ENCODE measurements at regions not wholly inside any gene's neighbourhood (a gene's known extent, or its start where the extent isn't known, plus 50 kb on each side); places are given as distances from the start of the nearest gene placed in this dataset.

DNA sequence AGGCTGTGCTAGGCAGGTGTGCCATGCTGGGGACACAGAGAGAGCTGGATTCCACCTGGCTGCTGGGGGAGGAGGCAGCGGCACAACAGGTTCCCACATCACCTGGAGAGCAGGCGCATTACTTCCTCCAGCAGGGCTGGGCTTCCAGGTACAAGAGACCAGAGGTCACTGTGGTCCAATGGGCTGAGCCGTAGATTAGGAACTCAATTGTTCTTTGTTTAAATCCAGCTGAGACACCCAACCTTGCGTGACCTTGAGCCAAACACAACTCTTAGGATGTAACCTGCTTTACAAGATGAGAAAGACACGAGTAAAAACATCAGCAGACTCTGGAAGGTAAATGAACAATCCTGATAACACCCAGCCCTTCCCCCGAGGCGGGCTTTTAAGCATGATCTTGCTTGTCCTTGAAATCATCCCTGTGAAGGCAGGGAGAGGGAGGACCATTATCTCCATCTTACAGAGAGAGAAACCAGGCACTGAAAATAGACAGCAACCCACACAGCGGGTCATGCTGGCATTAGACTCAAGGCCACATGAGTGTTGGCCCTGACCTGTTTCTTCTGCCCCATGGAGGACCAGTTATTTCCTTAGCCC, 216.5 kb upstream of the RREB1 start:
- no peak for DNase-seq (ENCODE audit: low spot score)

DNA sequence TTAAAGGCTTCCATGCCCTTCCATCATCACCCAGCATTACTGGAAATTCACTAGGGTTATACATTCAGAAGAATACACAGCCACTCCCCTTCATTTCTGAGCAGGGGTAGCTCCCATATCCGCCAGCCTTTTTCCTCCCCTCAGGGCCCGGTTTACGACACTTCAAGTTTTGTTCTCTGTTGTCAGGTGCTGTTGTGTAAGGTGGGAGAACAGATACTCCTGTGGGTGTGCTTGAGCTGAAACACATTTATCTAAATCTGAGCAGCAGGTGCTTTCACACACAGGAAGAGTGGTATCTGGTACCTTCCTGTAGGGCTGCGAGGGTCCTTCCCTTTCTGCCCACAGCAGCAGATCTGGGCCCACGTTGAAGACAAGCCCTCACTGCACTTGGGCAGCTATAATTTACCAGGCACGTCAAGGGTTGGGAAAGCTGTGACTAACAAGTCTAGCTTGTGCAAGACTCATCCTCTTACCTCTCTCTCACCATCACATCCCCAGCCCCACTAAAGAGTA, 215.8 kb upstream of the RREB1 start:
- DNase-seq (ENCODE audit: low spot score): no peak

DNA sequence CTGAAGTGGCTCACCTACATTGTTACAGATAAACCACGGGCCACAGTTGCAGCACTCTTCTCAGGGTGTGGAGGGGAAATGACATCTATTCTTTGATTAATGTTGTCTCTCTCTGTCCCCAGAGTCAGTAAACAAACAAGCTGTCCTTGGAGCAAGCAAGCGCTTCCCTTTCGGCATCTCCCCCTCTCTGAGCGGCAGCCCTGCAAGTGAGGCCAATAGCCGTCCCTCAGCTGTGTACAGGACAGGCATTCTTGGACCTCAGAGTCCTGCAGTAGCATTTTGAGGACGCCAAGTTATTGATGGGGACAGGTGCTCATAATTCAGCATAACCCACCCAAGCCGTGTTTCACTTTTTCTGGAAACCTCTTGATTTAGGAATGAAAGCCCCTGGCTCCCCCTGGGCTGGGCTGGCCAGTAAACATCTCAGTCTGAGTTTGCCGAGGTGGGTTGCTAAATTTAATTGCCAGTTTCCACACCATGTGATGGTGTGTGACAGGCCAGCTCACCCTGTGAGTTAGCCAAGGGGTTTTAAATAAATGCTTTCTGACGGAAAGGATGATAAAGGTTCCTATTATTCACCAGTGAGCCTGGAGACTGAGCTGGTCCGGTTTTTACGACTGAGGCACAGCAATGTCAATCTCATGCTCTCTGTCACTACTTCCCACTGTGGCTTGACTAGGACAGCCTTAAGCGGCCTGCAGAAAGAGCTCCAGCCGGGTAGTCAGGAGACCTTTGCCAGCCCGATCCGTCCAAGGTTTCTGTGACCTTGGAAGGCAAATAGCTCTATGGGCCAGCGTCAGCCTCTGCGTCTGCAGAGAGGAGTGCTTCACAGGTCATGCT, 214.8 kb upstream of the RREB1 start:
- DNase-seq (ENCODE audit: low spot score): no peak

DNA sequence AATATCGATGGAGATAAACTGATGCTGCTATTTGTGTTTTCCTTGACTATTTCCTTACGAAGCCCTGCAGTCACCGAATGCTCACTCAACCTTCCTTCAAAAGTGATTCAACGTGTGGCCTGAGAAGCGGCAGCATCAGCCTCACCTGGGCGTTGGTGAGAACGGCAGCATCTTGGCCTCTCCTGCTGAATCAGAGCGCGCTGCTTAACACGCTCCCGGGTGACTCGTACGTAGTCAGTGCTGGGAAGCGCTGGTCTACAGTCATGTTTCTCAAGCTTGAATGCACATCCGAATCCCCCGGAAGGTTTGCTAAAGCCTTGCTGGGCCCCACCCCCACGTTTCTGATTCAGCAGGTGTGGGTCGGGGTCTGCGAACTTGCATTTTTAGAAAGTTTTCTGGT, 214.1 kb upstream of the RREB1 start:
- DNase-seq (ENCODE audit: low spot score): no peak

DNA sequence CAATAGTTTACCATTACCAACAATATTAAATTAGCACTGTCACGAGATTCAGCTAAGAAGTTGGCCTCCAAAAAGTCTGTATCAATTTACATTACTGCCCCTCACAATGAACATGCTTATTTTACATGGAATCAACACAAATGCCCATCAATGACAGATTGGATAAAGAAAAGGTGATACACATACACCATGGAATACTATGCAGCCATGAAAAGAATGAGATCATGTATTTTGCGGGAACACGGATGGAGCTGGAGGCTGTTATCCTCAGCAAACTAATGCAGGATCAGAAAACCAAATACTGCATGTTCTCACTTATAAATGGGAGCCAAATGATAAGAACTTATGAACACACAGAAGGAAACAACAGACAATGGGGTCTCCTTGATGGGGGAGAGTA, 211.8 kb upstream of the RREB1 start:
- no peak for DNase-seq (ENCODE audit: low spot score)

DNA sequence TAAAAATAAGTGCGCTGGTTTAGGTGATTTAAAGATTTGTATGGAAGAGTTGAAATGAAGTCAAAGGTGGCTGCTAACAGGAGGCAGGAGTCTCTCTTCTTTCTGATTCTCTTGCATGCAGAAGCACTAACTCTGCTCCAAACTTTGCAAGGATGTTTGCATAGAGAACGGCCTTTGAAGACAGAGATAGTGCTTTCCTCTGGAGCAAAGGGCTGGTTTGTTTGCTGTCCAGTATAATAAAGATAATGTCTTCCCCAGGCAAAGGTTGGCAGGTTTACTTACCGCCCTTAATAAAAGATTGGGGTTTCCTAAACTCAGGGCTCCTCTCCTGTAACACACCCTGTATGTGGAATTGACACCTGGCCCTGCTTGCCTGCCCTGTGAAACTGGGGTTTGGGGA, 210.6 kb upstream of the RREB1 start:
- DNase-seq (ENCODE audit: low spot score): no peak

DNA sequence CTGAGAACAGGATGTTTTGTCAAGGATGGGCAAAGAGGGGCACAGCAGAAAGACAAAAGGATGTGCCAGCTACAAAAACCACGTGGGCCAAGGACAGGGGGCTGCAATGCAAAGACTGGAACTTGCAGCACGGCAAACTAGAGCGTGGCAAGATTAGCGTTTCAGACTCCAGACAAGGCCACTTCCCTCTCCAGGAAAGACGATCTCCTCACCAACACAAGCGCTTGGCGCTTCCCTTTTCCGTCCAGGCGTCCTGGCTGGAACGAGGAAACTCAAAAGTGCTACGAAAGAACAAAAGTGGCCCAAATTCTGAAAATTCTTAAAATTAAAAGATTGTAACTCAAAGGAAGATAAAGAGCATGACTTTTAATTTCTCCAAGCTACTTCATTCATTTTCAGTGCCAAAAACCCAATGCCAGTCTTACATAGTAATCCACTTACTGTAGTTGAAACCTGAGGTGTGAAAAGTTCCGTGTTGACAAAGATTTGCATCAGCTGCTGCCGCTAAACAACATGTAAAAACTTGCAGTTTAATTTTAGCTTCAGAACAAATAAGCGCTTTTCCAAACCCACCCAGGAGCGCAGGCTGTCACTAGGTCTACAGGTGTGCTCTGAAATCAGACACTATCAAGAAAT, 207.1 kb upstream of the RREB1 start:
- DNase-seq (ENCODE audit: low spot score): no peak

DNA sequence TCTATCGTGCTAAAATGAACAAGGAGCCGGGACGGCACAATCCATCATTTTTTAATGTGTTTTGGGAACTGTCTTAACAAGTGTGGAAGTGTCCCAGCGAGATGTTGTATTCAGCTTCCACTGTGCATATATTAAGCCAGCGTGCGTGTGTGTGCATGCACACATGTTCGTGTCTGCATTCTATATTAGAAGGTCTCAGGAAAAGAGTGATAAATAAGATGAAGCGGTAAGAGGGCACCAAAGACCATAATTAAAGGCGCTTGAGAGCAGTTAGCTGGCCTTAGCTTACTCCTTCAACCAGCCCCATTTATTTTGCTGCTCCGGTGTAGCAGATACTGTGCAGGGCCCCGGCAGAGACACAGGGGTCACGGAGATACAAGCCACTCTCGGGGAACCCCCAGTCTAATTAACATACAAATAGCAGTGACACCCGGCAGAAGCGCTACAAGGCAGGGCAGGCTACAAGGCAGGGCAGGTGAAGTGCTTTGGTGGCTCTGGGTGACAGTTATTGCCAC, 206.5 kb upstream of the RREB1 start:
- DNase-seq (ENCODE audit: low spot score): no peak

DNA sequence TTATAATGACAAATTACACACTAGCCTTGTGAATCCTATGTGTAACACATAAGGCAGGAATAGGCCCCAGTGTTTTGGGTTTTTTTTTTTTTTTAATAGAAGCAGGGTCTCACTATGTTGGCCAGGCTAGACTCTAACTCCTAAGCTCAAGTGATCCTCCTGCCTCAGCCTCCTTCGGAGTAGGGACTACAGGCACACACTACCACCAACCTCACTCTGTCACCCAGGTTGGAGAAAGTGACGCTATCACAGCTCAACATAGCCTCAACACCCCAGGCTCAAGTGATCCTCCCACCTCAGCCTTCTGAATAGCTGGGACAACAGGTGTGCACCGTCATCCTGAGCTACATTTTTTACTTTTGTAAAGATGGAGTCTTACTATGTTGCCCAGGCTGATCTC, 205.8 kb upstream of the RREB1 start:
- DNase-seq (ENCODE audit: low spot score): no peak

DNA sequence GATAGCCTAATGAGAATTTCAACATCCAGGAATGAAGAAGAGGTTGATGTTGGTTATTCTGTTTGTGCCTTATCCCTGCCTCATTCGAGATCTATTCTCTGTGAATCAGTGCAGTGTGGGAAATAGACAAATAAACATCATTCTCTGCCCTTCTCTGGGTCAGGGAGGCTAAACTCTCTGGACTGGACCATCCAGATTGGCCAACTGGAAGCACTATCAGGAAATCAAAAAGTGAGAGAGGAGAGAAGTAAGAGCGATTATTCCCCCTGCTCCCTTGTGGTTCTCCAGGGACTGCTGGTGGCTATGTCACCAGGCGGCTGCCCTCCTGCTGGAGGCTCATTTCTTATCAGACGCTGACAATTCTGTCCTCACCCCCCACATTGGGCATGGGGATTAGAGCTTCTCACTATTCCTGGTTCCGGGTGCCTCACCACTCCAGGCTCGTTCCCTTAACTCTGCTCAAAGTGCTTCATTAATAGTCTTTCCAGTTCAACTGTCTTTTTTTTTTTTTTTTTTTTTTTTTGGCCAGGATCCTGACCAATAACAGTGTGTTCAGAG, 201.7 kb upstream of the RREB1 start:
- DNase-seq (ENCODE audit: low spot score): no peak

DNA sequence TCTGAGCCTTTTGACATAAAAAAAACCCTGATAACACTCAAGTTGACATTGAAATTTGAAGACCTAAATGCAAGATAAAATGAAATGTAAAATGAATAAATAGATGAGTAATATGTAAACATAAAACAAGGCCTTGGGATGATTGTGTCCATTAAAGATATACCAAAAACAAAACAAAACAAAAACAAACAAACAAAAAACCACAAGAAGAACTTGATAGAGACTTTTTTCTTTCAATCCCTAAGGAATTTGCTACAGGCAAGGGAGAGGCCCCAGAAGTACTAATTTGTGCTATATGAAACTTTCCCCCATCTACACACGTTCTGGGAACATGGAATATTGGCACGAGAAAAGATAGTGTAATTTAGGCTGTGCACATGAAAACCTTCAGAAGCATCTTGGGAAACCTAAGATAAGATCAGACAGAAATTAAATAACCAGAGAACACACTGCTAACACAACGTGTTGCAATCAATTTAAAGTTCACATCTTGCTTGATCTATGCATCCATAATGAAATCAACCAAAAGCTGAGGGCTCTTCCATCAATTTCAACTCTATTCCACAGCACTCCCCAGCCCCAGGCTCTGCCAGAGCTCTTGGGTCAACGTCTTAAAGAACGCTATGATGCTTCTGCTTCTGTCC, 201.1 kb upstream of the RREB1 start:
- DNase-seq (ENCODE audit: low spot score): no peak

DNA sequence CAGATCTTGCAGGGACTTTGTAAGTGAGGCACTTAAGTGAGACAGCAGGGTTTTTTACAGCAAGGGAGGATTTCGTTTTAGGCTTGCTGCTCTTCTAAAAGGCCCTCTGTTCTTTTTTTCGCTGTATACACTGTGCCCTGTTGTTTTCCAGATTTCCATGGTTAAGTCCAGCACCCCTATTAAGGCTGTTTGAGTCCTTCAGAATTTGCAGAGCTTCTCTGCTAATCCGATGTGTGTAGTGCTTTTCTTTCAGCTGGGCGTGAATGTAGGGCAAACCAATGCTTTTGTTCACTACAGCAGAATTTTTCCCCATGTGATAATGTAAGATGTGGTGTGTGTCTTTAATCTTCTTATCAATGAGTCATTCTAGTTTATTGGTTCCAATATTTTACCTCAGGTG, 200.5 kb upstream of the RREB1 start:
- DNase-seq (ENCODE audit: low spot score): no peak

DNA sequence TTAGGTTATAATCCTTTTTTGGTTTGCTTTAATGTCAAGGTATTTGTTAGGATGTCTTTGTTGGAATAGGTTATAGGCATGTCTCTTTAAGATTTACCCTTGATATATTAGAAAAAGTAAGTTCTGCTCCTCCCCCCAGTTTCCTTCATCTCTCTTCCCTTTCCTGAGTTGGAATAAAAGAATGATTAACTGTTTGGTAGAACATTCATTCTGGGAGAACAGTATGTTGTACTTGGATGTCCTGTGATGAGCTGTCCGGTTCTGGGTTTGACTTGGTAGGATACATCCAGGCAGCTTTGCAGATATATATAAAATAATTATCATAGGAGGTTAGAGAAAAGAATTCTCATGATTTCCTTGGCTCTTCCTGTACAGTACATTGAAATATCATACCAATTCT, 199.6 kb upstream of the RREB1 start:
- no peak for DNase-seq (ENCODE audit: low spot score)

DNA sequence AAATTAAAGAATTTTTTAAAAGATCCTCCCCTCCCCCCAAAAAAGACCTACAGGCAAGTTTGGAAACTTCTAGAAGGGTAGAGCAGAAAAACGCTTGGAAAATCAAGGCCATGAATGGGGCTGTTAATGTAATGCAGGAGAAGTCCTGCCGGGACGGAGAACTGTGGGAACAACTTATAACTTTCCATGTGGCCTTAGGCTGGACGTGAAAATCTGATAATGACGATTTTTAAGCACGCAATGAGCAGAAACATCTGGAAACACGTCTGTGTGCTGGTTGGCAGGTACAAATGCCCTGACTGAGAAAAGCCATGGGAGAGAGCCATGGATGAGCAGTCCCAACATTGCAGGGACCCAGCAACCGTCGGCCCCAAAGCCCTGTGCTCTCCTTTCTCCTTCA, 198.7 kb upstream of the RREB1 start:
- no peak for DNase-seq (ENCODE audit: low spot score)

DNA sequence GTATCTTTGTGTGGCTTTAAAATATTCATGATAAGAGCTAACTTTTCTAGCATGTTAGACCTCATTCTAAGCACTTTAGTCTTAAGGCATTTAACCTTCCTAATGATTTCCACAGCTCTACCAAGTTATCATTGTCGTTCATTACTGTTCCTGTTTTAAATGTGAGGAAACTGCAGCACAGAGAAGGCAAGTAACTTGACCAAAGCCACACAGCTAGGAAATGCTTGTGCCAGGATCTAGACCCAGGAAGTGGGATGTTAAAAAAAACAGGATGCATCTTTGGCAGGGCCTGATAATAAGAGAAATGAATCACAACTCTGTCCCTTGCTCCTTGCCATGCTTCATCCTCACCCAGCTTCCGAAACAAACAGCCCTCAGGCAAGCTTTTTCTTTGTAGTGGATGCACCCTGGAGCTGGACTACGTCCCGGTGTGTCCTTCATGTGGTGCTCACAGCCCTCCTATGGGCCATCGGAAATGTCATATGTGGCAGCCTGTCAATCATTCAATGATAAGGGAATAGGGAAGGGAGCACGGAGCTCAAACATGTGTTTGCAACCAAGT, 196.9 kb upstream of the RREB1 start:
- no peak for DNase-seq (ENCODE audit: low spot score)

DNA sequence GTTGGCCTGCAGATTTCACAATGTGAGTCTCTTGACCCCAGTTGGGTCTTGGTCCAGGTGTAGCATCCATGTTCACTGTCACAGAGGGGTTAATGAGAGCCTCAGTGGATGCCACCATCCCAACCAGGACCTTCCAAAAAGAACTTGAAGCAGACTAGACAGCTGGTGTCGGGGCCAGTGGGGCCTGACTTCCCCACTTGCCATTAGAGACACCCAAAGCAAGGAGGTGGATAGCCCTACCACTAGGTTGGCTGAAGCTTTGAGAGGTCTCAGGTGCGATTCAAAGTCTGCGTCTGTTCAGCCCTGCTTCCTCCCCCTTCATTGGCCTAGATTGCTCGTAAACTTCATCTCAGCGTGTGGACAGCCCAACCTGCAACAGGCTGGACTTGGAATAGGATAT, 196.4 kb upstream of the RREB1 start:
- no peak for DNase-seq (ENCODE audit: low spot score)

DNA sequence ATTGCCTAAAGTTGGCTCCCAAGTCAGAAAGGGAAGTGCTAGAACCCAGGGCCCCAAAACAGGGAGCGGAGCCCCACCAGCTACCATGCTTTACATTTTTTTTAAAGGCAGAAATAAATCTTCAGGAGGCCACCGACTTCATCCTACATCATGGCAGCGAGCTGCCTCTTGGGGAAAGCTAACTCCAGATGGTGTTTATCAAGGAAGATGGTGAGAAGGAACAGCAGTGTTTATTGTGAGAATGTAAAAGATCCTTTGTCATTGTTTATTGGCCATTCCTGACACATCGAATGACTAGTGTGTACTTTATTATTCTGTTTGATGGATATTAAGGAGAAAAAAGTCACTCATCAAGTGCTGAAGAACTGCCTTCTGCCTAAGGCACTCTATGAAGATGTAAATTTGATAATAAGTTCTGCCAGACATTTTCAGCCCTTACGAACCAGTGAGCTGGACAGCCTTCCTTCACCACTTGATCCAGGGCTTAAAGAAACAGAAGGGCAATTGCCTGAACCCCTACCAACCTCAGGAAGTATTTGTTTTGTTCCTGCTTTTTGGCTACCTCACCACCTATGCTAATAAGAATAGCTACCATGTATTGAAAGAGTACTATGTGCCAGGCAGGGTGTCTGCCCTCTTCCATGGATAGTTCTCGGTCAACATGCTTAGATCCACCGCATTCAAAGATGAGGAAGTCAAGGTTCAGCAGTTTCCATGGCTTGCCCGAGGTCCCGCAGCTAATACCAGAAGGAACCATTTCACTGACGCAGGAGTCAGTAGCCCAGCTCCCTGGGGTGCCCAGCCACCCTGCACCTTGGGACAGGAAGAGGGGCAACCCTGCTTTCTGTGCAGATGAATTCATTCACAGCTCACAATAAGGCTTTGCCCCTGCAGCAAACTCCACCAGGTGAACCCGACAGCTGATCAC, 194.7 kb upstream of the RREB1 start:
- no peak for DNase-seq (ENCODE audit: low spot score)

DNA sequence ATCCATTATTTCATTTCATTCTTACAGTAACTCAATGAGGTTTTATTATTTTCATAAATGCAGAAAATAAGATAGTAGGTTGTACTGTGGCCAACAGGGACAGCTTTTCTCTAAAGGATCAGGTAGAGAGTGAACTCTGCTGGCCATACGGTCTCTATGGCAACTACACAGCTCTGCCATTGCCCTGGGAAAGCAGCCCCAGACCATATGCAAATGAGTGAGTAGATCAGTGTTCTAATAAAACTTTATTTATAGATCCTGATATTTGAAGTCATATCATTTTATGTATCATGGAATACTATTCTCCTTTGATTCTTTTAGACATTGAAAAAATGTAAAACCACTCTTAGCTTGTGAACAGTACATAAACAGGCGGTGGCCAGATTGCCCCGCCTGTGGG, 192.5 kb upstream of the RREB1 start:
- DNase-seq (ENCODE audit: low spot score): no peak

DNA sequence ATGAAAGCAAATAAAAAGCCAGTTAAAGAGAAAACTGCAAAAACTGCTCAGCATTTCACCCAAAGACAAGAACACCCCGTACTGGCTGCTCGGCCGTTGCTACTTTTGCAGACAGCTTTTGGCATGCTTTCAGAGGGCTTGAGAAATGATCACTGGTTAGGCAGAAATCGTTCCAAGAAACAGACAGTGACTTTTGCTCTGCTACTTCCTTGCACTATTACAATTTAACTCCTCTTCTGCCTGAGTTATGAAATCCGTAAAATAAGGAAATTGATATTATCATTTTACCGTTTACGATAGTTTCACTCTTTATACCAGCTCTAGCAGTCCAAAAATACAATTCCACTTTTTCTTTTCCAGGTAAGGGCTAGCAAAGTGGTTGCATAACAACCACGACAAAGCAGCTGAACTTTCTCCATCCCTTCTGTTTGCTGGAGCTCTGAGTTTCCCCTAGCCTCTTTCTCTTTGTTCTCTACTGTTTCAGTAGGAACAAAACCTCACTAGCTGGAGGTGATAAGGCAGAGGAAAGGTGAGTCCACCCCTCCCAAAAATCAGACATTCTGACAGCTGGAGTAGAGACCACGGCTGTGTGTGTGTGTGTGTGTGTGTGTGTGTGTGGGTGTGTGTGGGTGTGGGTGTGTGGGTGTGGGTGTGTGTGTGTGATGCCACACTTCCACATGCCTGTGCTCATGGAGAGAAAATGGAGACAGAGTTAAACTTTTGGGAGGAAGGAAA, 191.8 kb upstream of the RREB1 start:
- DNase-seq (ENCODE audit: low spot score): no peak

DNA sequence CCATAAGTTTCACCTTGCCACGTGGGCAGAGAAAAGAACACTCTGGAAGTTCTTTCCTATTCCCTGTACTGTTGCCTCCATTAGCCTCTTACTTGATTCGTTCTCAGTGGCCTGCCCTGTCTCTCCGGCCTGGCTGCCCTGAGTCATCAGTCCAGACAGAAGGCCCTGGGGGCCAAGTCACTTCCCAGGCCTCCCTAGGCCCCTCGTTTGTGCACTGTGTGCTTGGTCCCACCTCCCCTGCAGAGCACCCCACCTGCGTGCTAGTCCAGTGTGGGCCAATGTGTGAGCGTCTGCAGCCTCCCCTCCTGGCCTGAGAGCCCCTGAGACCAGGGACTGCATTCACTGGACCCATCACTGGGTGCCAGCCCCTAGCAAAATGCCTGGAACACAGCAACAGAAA, 191.2 kb upstream of the RREB1 start:
- no peak for DNase-seq (ENCODE audit: low spot score)

All from kidney capillary endothelial cell (primary cell).